GM12891 (cell line): ENCODE measurements at regions not wholly inside any gene's neighbourhood (a gene's known extent, or its start where the extent isn't known, plus 50 kb on each side); places are given as distances from the start of the nearest gene placed in this dataset.

Experiments
- PAX5 ChIP-seq: IDR thresholded peaks from 2 replicates; pipeline ENCODE4 v1.6.1; 2011; ENCODE audit warnings: low read length, moderate library complexity, mild to moderate bottlenecking; ENCODE audit not compliant: insufficient read depth, severe bottlenecking
- POLR2A ChIP-seq: IDR thresholded peaks from 2 replicates; pipeline ENCODE4 v1.6.1; 2011; ENCODE audit warnings: low read depth, low read length, control low read depth
- POLR2AphosphoS5 ChIP-seq: IDR thresholded peaks from 2 replicates; pipeline ENCODE4 v1.6.1; 2011; ENCODE audit warnings: low read depth, low read length, control low read depth
- SPI1 ChIP-seq: IDR thresholded peaks from 2 replicates; pipeline ENCODE4 v1.6.1; 2011; ENCODE audit warnings: low read depth, low read length, control low read depth
- TAF1 ChIP-seq: IDR thresholded peaks from 2 replicates; pipeline ENCODE4 v1.6.1; 2011; ENCODE audit warnings: low read depth, low read length, control low read depth

GRCh38 chrX:25287521-25287920, 271.8 kb upstream of the ARX start:
- no peak for TF ChIP-seq POLR2A
- TF ChIP-seq POLR2AphosphoS5 = no peak
- no peak for TF ChIP-seq PAX5
- no peak for TF ChIP-seq TAF1
- TF ChIP-seq SPI1 = no peak
